HG03045 (cell line): ENCODE measurements at regions not wholly inside any gene's neighbourhood (a gene's known extent, or its start where the extent isn't known, plus 50 kb on each side); places are given as distances from the start of the nearest gene placed in this dataset.

Source experiments
- ATAC-seq: cut with Tn5 transposase; IDR thresholded peaks from one replicate; pipeline ENCODE4 v1.9.1; 2021; ENCODE audit warnings: mild to moderate bottlenecking, moderate library complexity; ENCODE audit not compliant: unreplicated experiment

- no peak for ATAC-seq
These were observed 462.4 kb downstream of the TLL1 start for GRCh38 chr4:166335256-166335938.

- ATAC-seq, result no peak
These were observed 469.0 kb downstream of the TLL1 start for GRCh38 chr4:166341992-166342391.

DNA sequence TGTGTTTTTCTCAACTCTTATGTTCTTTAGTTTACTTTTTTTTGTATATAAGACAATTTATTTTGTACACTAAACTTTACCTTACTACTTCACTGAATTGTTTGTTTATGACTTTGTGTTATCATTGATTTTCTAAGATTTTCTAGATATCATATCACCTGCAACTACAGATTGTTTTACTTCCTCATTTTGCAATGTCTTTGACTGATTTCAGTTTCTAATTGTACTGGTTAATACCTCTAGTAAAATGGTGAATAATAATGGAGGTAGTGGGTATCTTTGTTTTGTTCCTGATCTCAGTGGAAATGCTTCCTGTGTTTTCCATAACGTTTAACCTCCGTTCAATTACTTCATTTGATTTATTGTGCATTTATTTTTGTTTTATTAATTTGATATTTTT lies 490.2 kb downstream of the TLL1 start:
- no peak for ATAC-seq

- no peak for ATAC-seq
These were observed 493.0 kb downstream of the TLL1 start for GRCh38 chr4:166366012-166366411.

DNA sequence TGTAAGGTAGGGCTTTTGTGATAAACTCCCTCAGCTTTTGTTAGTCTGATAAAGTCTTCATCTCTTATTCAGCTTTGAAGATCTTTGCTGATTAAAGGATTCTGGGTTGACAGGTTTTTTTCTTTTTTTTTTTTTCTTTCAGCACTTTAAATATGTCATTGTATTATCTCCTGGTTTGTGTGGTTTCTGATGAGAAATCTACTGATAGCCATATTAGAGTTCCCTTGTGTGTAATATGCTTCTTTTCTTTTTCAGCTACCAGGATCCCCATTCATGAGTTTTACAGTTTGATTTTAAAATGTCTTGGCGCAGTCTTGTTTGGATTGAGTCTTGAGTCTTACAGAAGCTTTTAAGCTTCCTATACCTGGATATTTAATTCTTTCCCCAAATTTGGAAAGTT lies 504.5 kb downstream of the TLL1 start:
- ATAC-seq, result no peak

GRCh38 chr4:166386491-166387360 lies 513.7 kb downstream of the TLL1 start:
- no peak for ATAC-seq

GRCh38 chr4:166391501-166391900 lies 518.5 kb downstream of the TLL1 start:
- no peak for ATAC-seq

DNA sequence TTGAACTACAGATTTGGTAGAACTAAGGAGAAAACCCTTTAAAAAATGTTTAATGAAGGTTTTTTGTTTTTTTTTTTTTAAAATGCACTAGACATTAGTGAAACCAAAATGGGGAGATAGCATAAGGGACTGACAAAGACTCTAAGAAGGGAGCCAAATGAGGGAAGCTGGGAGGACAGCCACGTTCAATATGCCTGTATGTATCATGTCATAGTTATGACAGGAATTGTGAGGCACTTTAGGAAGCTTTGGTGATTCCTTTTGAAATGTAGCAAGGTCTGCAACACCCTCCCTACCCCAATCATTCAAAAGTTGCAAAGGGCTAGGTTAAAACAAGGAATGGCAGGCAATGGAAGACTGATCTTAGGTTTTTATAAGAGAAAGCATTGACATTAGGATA lies 526.0 kb downstream of the TLL1 start:
- no peak for ATAC-seq

DNA sequence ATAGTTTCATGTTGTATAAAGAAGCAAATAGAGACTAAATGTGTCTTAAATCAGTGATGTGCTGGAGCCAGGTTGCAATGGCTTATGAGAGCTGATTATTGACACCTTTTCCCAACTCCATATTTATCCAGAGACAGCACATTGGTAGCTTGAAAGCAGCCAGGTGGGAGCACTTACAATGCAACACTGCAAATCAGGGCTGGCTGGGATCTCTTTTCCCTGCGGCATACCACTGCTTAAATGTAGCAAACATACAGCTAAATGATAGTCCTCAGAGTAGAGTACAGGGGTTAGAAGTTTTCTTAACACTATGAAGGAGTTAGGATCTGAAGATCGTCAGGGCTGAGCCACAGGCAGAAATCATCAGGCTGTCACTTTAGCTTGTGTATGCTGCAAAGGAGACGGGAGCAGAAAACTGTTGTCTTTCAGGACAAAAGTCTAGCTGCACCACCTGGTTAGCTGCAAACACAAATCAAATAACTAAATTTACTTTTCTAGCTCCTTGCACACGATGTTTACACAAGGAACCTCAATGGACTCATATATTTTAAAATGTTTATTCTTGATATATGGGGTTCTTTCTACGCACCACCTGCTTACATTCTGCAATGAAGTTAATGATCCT lies 527.3 kb downstream of the TLL1 start:
- ATAC-seq, result no peak

GRCh38 chr4:166413356-166413755 lies 540.3 kb downstream of the TLL1 start:
- no peak for ATAC-seq

DNA sequence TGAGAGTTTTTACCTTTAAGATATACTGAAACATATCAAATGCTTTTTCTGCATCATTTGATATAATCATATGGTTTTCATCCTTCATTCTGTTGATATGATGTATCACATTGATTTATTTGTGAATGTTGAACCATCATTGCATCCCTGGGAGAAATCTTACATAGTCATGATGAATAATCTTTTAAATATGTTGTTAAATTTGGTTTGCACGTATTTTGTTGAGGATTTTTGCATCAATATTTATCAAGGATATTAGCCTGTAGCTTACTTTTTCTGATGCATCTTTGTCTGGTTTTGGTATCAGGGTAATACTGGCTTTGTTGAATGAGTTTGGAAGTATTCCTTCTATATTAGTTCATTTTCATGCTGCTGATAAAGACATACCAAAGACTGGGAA lies 541.4 kb downstream of the TLL1 start:
- no peak for ATAC-seq

DNA sequence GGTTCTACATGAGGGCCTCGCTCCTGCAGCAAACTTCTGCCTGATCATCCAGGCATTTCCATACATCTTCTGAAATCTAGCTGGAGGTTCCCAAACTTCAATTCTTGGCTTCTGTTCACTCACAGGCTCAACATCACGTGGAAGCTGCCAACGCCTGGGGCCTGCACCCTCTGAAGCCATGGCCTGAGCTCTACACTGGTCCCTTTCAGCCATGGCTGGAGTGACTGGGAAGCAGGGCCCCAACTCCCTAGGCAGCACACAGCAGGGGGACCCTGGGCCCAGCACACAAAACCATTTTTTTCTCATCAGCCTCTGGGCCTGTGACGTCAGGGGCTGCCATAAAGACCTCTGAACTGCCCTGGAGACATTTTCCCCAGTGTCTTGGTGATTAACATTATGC lies 542.7 kb downstream of the TLL1 start:
- no peak for ATAC-seq

GRCh38 chr4:166421556-166422156 lies 548.6 kb downstream of the TLL1 start:
- no peak for ATAC-seq

- ATAC-seq, result no peak
These were observed 549.4 kb downstream of the TLL1 start for GRCh38 chr4:166422475-166422874.

DNA sequence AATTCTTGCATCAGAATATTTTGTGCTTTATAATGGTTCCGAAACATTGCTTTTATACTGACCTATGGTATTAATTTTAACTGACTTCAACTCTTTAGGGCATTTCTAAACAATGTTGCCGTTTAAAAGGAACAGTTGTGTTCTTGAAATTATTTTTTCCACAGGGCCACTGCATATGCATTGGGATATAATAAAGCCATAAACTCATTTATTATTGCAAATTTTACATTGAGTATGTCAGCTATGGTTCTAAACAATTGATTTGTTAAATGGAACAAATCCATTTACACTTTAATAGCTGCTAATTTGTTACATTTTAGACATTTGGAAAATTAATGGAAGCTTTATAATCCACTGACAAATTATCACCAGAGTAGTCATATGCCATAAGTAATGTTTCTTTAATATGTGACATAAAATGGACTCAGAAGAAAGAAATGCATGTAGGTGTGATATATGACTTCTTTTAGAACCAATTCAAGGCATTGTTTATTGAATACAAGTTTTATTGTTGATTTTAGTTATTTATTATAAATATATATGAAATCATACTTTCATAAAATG lies 553.3 kb downstream of the TLL1 start:
- no peak for ATAC-seq

- ATAC-seq, result no peak
These were observed 559.1 kb downstream of the TLL1 start for GRCh38 chr4:166432125-166432524.

DNA sequence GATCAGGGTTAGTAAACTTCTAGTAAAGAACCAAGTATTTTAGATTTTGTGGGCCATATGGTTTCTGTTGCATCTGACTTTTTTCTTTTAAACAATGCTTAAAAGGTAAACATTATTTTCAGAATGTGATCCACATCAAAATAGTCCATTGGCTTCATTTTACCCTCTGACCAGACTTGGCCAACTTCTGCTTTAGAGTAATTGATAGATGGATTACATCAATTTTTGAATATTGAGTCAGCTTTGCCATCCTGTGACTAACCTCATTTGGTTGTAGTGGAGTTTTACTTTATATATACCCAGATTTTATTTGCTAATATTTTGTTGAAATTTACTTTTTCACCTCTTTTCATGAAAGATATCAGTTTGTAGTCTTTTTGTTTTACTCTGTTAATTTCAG lies 559.8 kb downstream of the TLL1 start:
- no peak for ATAC-seq

DNA sequence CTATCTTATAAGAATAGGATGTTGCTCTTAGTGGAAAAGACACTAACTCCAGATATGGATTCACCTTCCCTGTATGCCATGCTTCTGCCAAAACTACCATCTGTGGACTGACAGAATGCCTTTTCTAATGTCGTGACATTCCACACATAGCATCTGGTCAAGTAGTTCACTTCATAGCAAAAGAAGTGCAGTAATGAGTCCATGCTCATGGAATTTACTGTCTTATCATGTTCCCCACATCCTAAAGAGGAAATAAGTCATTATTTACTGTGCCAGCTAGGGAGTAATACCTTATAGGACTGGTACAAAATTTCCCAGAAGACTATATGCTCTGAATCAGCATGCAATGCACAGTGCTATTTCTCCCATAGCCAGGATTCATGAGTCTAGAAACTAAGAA lies 562.4 kb downstream of the TLL1 start:
- ATAC-seq, result no peak

DNA sequence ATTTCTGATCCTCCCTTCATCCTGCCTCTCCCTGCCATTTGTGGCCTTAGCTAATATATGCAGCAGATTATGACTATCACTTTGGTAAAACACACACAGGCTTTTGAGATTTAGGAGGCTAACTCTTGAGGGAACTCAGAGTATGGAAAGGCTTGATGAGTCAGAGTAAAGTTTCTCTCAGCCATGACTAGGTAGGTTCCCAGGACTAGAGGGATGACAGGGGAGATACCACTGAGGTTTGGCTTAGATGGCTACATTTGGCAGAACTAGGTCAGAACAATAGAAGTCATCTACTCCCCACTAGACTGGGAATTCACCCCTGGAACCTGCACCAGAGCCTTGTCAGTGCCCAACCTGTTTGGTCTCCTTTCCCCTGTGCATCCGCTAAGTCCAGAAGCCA lies 585.7 kb downstream of the TLL1 start:
- ATAC-seq, result no peak

DNA sequence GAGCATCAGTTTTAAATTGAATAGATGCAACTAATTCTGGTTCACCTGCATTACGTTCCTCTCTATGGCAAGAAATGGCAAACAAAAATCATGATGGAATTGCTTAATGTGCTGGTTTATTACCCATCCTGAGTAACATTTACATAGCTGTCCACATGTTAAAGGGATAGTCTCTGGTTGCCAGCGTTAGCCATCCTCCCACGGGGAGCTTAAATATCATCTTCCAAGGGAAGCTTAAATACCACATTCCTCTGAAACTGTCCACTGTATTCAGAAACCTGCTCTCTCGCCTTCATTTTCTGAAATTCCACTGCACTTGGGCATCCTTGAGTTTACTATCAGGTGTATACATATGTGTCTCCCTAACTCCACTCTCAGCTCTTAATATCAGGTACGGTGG lies 586.6 kb downstream of the TLL1 start:
- ATAC-seq, result no peak
